ENCODE measurements at regions not wholly inside any gene's neighbourhood (a gene's known extent, or its start where the extent isn't known, plus 50 kb on each side); places are given as distances from the start of the nearest gene placed in this dataset.

- no peak overlapping the region for H3K9ac ChIP-seq (ENCODE audit: low read length)
- no peak for TF ChIP-seq RAD21 (conservative IDR thresholded peaks at IDR 0.05)
- no peak for TF ChIP-seq TAF1 (IDR thresholded peaks at IDR 0.05; ENCODE audit: low read depth)
- no peak for TF ChIP-seq REST (IDR thresholded peaks at IDR 0.05; ENCODE audit: borderline replicate concordance)
These were observed 149.1 kb upstream of the MYCN start for GRCh38 chr2:15791294-15791693.

GRCh38 chr2:15792331-15792730 lies 148.0 kb upstream of the MYCN start:
- no peaks in the 10 kb centered on the region for H3K27me3 ChIP-seq (ENCODE audit: insufficient read depth, low read depth, low read length)
- no peaks in the 10 kb centered on the region for H3K79me2 ChIP-seq (replicated peaks; ENCODE audit: insufficient read depth, low read length)
- no peaks in the 10 kb centered on the region for H4K20me1 ChIP-seq (ENCODE audit: insufficient read depth)
- H3K36me3 ChIP-seq (ENCODE audit: insufficient read depth, low read length) = no peaks in the 10 kb centered on the region
- no peak for TF ChIP-seq REST (IDR thresholded peaks at IDR 0.05; ENCODE audit: borderline replicate concordance)
- no peak for TF ChIP-seq EZH2 (IDR thresholded peaks at IDR 0.05; ENCODE audit: borderline replicate concordance, insufficient read depth, low read length, poor library complexity, severe bottlenecking)
- TF ChIP-seq CTCF (IDR thresholded peaks at IDR 0.05; ENCODE audit: poor library complexity, severe bottlenecking) = no peak
- TF ChIP-seq EP300 (conservative IDR thresholded peaks at IDR 0.05; ENCODE audit: poor library complexity, severe bottlenecking) = no peak
- no peak for TF ChIP-seq RAD21 (conservative IDR thresholded peaks at IDR 0.05)
- no peak for TF ChIP-seq SMC3 (conservative IDR thresholded peaks at IDR 0.05; ENCODE audit: poor library complexity)
- TF ChIP-seq MXI1 (conservative IDR thresholded peaks at IDR 0.05; ENCODE audit: poor library complexity, severe bottlenecking) = no peak
- no peak for TF ChIP-seq TAF1 (IDR thresholded peaks at IDR 0.05; ENCODE audit: low read depth)
- TF ChIP-seq POLR2AphosphoS5 (IDR thresholded peaks at IDR 0.05) = no peak
- H3K27ac ChIP-seq (ENCODE audit: low read length) = no peak overlapping the region
- H3K9ac ChIP-seq (ENCODE audit: low read length) = no peak overlapping the region
- H3K4me3 ChIP-seq (ENCODE audit: low read length) = no peak overlapping the region
- H2AFZ ChIP-seq (ENCODE audit: low read depth, low read length) = no peak overlapping the region
- no peaks in the 10 kb centered on the region for H3K9me2 ChIP-seq (ENCODE audit: insufficient read depth, low read length)
- H3F3A ChIP-seq (ENCODE audit: insufficient read depth, low read length, poor library complexity, severe bottlenecking) = no peaks in the 10 kb centered on the region
- H3K9me3 ChIP-seq (ENCODE audit: low read length) = no peaks in the 10 kb centered on the region
- no peak overlapping the region for H3K4me2 ChIP-seq (ENCODE audit: low read length)

More at GRCh38 chr2:15791294-15791693, 149.1 kb upstream of the MYCN start:
- no peaks in the 10 kb centered on the region for H4K20me1 ChIP-seq (ENCODE audit: insufficient read depth)
- H3K27ac ChIP-seq (ENCODE audit: low read length) = no peak overlapping the region
- H3K4me3 ChIP-seq (ENCODE audit: low read length) = no peak overlapping the region
- no peaks in the 10 kb centered on the region for H3K27me3 ChIP-seq (ENCODE audit: insufficient read depth, low read depth, low read length)
- H3K9me3 ChIP-seq (ENCODE audit: low read length) = no peaks in the 10 kb centered on the region
- H3K9me2 ChIP-seq (ENCODE audit: insufficient read depth, low read length) = no peaks in the 10 kb centered on the region
- no peak overlapping the region for H2AFZ ChIP-seq (ENCODE audit: low read depth, low read length)
- H3F3A ChIP-seq (ENCODE audit: insufficient read depth, low read length, poor library complexity, severe bottlenecking) = no peaks in the 10 kb centered on the region
- H3K36me3 ChIP-seq (ENCODE audit: insufficient read depth, low read length) = no peaks in the 10 kb centered on the region
- no peak overlapping the region for H3K4me2 ChIP-seq (ENCODE audit: low read length)
- H3K79me2 ChIP-seq (replicated peaks; ENCODE audit: insufficient read depth, low read length) = no peaks in the 10 kb centered on the region
